HL-60 (cell line): ENCODE measurements at regions not wholly inside any gene's neighbourhood (a gene's known extent, or its start where the extent isn't known, plus 50 kb on each side); places are given as distances from the start of the nearest gene placed in this dataset.

Source experiments
- DNase-seq, 2 experiments: peaks; one replicate each; pipeline ENCODE4 v3.0.0-alpha.2; 2010 to 2020; ENCODE audit warnings: low read depth in 1 of 2, low spot score in 1 of 2
- H3K27ac ChIP-seq: fragments of 250-450 bp; sonication (Bioruptor Pico); replicated peaks from 2 replicates; pipeline ENCODE4 v1.5.1; 2020; ENCODE audit warnings: mild to moderate bottlenecking, moderate library complexity
- H3K27me3 ChIP-seq: fragments of 250-450 bp; sonication (Bioruptor Pico); 2 replicates; pipeline ENCODE4 v1.5.1; 2021; ENCODE audit warnings: mild to moderate bottlenecking, moderate library complexity; ENCODE audit not compliant: insufficient read depth, poor library complexity, severe bottlenecking
- H3K4me3 ChIP-seq: replicated peaks from 2 replicates; pipeline ENCODE4 v1.5.1; 2011; ENCODE audit warnings: mild to moderate bottlenecking, control low read depth, low read length; ENCODE audit not compliant: insufficient read depth
- GABPA ChIP-seq: IDR thresholded peaks from 2 replicates; pipeline ENCODE4 v1.6.1; 2012; ENCODE audit warnings: low read depth
- POLR2AphosphoS5 ChIP-seq: IDR thresholded peaks from 2 replicates; pipeline ENCODE4 v1.6.1; 2012; ENCODE audit warnings: low read depth
- SPI1 ChIP-seq: IDR thresholded peaks from 2 replicates; pipeline ENCODE4 v1.6.1; 2012; ENCODE audit warnings: low read depth, mild to moderate bottlenecking, borderline replicate concordance
- TF ChIP-seq, protein P1 (sequence below): IDR thresholded peaks from one replicate; pipeline ENCODE4 v1.5.1; 2011; ENCODE audit warnings: low read length, control low read depth, inconsistent platforms; ENCODE audit not compliant: insufficient read depth
- TF ChIP-seq, protein P2 (sequence below): IDR thresholded peaks from 2 replicates; pipeline ENCODE4 v1.6.1; 2012; ENCODE audit warnings: low read depth; ENCODE audit not compliant: insufficient replicate concordance

DNA sequence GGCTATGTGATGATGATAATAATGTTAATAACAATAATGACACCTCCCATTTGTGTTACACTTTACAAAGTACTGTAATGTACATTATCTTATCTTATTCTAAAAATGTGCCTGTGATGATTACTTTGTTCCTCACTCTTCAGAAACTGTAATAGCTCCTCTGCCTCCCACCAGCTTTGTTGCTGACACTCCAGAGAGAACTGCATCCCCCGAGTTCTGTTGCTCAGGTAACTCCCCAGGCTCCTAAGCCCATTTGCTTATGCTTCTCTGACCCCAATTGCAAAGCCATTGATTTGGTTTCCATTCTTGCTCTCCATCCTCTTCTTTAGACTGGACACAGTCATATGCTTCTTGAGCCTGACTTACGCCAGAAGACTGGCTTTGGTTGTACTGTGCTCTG is 319.7 kb downstream of the EPM2A start:
- no peak for TF ChIP-seq POLR2AphosphoS5
- TF ChIP-seq GABPA, result no peak
- TF ChIP-seq SPI1, result no peak
- TF ChIP-seq, protein P1, sequence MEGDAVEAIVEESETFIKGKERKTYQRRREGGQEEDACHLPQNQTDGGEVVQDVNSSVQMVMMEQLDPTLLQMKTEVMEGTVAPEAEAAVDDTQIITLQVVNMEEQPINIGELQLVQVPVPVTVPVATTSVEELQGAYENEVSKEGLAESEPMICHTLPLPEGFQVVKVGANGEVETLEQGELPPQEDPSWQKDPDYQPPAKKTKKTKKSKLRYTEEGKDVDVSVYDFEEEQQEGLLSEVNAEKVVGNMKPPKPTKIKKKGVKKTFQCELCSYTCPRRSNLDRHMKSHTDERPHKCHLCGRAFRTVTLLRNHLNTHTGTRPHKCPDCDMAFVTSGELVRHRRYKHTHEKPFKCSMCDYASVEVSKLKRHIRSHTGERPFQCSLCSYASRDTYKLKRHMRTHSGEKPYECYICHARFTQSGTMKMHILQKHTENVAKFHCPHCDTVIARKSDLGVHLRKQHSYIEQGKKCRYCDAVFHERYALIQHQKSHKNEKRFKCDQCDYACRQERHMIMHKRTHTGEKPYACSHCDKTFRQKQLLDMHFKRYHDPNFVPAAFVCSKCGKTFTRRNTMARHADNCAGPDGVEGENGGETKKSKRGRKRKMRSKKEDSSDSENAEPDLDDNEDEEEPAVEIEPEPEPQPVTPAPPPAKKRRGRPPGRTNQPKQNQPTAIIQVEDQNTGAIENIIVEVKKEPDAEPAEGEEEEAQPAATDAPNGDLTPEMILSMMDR, result no peak
- TF ChIP-seq, protein P2, sequence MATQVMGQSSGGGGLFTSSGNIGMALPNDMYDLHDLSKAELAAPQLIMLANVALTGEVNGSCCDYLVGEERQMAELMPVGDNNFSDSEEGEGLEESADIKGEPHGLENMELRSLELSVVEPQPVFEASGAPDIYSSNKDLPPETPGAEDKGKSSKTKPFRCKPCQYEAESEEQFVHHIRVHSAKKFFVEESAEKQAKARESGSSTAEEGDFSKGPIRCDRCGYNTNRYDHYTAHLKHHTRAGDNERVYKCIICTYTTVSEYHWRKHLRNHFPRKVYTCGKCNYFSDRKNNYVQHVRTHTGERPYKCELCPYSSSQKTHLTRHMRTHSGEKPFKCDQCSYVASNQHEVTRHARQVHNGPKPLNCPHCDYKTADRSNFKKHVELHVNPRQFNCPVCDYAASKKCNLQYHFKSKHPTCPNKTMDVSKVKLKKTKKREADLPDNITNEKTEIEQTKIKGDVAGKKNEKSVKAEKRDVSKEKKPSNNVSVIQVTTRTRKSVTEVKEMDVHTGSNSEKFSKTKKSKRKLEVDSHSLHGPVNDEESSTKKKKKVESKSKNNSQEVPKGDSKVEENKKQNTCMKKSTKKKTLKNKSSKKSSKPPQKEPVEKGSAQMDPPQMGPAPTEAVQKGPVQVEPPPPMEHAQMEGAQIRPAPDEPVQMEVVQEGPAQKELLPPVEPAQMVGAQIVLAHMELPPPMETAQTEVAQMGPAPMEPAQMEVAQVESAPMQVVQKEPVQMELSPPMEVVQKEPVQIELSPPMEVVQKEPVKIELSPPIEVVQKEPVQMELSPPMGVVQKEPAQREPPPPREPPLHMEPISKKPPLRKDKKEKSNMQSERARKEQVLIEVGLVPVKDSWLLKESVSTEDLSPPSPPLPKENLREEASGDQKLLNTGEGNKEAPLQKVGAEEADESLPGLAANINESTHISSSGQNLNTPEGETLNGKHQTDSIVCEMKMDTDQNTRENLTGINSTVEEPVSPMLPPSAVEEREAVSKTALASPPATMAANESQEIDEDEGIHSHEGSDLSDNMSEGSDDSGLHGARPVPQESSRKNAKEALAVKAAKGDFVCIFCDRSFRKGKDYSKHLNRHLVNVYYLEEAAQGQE, result no peak
- H3K27ac ChIP-seq, result no peak overlapping the region
- DNase-seq, result no peak
- no peaks in the 10 kb centered on the region for H3K27me3 ChIP-seq
- H3K4me3 ChIP-seq, result no peak overlapping the region

GRCh38 chr6:145420599-145420998 is 314.7 kb downstream of the EPM2A start:
- DNase-seq, result no peak
- no peak overlapping the region for H3K27ac ChIP-seq
- no peak overlapping the region for H3K4me3 ChIP-seq
- TF ChIP-seq, protein P2, result no peak
- TF ChIP-seq, protein P1, result no peak
- no peak for TF ChIP-seq POLR2AphosphoS5
- no peak for TF ChIP-seq GABPA
- no peak for TF ChIP-seq SPI1
- H3K27me3 ChIP-seq, result no peaks in the 10 kb centered on the region

- no peaks in the 10 kb centered on the region for H3K27me3 ChIP-seq
- no peak overlapping the region for H3K27ac ChIP-seq
- DNase-seq, result no peak
- H3K4me3 ChIP-seq, result no peak overlapping the region
- TF ChIP-seq, protein P1, result no peak
- TF ChIP-seq, protein P2, result no peak
- TF ChIP-seq GABPA (no peak), SPI1 (no peak), POLR2AphosphoS5 (no peak)
Measured at GRCh38 chr6:145423936-145424335, 311.4 kb downstream of the EPM2A start.
